ENCODE measurements at regions not wholly inside any gene's neighbourhood (a gene's known extent, or its start where the extent isn't known, plus 50 kb on each side); places are given as distances from the start of the nearest gene placed in this dataset.

DNA sequence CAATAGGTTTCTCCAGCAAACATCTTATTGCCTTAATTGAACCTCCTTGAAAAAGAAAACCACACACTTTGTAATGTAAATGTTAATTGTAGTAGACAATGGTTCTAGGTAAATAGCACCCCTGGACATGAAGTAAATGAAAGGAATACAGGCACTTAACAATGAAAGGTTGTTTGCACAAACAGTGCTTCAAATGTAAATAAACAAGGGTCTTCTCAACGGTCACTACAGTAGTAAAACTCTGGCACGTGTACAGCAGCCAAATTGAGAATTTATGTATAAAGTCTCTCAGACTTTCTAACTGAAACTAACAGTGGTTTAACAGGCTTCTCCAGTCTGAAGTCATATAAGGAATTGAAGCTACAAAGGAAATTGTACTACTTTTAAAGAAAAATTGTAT is 218.3 kb downstream of the MEF2C start (continued):
- TF ChIP-seq RNF2 (IDR thresholded peaks at IDR 0.05; ENCODE audit: borderline replicate concordance, low read depth, low read length, missing control alignments, poor library complexity, severe bottlenecking) (no peak), SP1 (IDR thresholded peaks at IDR 0.05; ENCODE audit: low read depth, low read length) (peak; percentile 94), JUND (IDR thresholded peaks at IDR 0.05; ENCODE audit: low read length) (no peak), CTBP2 (IDR thresholded peaks at IDR 0.05; ENCODE audit: borderline replicate concordance, insufficient read depth, insufficient read length, low read length) (no peak), RAD21 (IDR thresholded peaks at IDR 0.05 in 1 of 2, conservative IDR thresholded peaks at IDR 0.05 in 1 of 2; ENCODE audit: low read depth in 2 of 2, low read length in 2 of 2) (no peak), TEAD4 (IDR thresholded peaks at IDR 0.05; ENCODE audit: low read depth, low read length) (peak; percentile 55; the same call in 1 of the 2 replicates), SIN3A (conservative IDR thresholded peaks at IDR 0.05 in 1 of 2, IDR thresholded peaks at IDR 0.05 in 1 of 2; ENCODE audit: low read depth in 1 of 2, low read length in 2 of 2) (no peak), POU5F1 (IDR thresholded peaks at IDR 0.05; ENCODE audit: low read depth, low read length) (peak; percentile 96), GTF2F1 (IDR thresholded peaks at IDR 0.05; ENCODE audit: borderline replicate concordance, low read depth, low read length) (no peak), BCL11A (IDR thresholded peaks at IDR 0.05; ENCODE audit: low read depth in 2 of 2, low read length in 2 of 2) (peak; percentile 83 to 84), EP300 (IDR thresholded peaks at IDR 0.05; ENCODE audit: borderline replicate concordance in 1 of 2, low read depth in 2 of 2, low read length in 2 of 2) (peak in 1 of 2 experiments; percentile 93; a peak in 1 of 3 replicates), CBX5 (IDR thresholded peaks at IDR 0.05; ENCODE audit: low read depth, low read length) (no peak), SP2 (IDR thresholded peaks at IDR 0.05; ENCODE audit: low read length) (no peak), CBX8 (IDR thresholded peaks at IDR 0.05; ENCODE audit: borderline replicate concordance, low read depth, low read length) (no peak), CREB1 (IDR thresholded peaks at IDR 0.05) (no peak), KDM5A (IDR thresholded peaks at IDR 0.05; ENCODE audit: low read length) (no peak), SIRT6 (IDR thresholded peaks at IDR 0.05; ENCODE audit: low read length) (no peak), POLR2A (IDR thresholded peaks at IDR 0.05; ENCODE audit: control extremely low read depth in 1 of 2, low read depth in 2 of 2, low read length in 2 of 2) (no peak)
- TF ChIP-seq, protein P1, sequence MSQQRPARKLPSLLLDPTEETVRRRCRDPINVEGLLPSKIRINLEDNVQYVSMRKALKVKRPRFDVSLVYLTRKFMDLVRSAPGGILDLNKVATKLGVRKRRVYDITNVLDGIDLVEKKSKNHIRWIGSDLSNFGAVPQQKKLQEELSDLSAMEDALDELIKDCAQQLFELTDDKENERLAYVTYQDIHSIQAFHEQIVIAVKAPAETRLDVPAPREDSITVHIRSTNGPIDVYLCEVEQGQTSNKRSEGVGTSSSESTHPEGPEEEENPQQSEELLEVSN (IDR thresholded peaks at IDR 0.05): no peak
